ENCODE measurements at regions not wholly inside any gene's neighbourhood (a gene's known extent, or its start where the extent isn't known, plus 50 kb on each side); places are given as distances from the start of the nearest gene placed in this dataset.

DNA sequence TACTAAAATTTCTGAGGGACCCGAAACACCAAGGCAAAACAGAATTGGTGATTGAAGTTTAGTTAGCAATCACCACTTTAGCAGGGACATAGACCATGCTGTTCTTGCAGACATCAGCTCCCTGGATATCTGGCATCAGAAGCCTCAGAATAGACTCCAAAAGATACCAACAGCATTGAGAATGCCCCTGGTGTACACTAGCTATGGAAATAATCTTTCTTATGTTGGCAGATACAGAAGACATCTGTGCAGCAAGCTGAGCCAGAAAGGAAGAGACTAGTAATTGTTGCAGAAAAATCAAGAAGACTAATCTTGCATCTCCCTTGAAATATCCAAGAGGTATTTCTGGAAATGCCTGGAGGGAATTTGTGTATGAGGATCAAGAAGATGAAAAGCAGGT lies 521.6 kb downstream of the TRHDE start:
- TF ChIP-seq POLR2A (IDR thresholded peaks at IDR 0.05), result no peak
- TF ChIP-seq, protein P1, sequence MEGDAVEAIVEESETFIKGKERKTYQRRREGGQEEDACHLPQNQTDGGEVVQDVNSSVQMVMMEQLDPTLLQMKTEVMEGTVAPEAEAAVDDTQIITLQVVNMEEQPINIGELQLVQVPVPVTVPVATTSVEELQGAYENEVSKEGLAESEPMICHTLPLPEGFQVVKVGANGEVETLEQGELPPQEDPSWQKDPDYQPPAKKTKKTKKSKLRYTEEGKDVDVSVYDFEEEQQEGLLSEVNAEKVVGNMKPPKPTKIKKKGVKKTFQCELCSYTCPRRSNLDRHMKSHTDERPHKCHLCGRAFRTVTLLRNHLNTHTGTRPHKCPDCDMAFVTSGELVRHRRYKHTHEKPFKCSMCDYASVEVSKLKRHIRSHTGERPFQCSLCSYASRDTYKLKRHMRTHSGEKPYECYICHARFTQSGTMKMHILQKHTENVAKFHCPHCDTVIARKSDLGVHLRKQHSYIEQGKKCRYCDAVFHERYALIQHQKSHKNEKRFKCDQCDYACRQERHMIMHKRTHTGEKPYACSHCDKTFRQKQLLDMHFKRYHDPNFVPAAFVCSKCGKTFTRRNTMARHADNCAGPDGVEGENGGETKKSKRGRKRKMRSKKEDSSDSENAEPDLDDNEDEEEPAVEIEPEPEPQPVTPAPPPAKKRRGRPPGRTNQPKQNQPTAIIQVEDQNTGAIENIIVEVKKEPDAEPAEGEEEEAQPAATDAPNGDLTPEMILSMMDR (IDR thresholded peaks at IDR 0.05), result no peak
- H3K36me3 ChIP-seq (ENCODE audit: low read depth, missing control alignments), result no peaks in the 10 kb centered on the region
- H3K4me3 ChIP-seq, result no peak overlapping the region
- DNase-seq, result no peak
- intact Hi-C loops (cut with DNase I; ENCODE audit: low total_unique reads), result no loop called here
- H3K9me3 ChIP-seq, result no peaks in the 10 kb centered on the region
- no peaks in the 10 kb centered on the region for H3K4me1 ChIP-seq
- H3K27ac ChIP-seq, result no peak overlapping the region
- WGBS, 2 donors, result 83 to 97% methylated on average over 1 of the region's 1 CpG
- no peaks in the 10 kb centered on the region for H3K27me3 ChIP-seq

GRCh38 chr12:72815421-72815820 lies 543.3 kb downstream of the TRHDE start:
- H3K27ac ChIP-seq, result no peak overlapping the region
- no peak for DNase-seq
- no peak overlapping the region for H3K4me3 ChIP-seq
- no peaks in the 10 kb centered on the region for H3K9me3 ChIP-seq
- intact Hi-C loops (cut with DNase I; ENCODE audit: low total_unique reads), result no loop called here
- no peak for TF ChIP-seq POLR2A (IDR thresholded peaks at IDR 0.05)
- TF ChIP-seq, protein P1 (IDR thresholded peaks at IDR 0.05), result no peak
- H3K27me3 ChIP-seq, result no peaks in the 10 kb centered on the region
- no peaks in the 10 kb centered on the region for H3K36me3 ChIP-seq (ENCODE audit: low read depth, missing control alignments)
- H3K4me1 ChIP-seq, result no peaks in the 10 kb centered on the region

DNA sequence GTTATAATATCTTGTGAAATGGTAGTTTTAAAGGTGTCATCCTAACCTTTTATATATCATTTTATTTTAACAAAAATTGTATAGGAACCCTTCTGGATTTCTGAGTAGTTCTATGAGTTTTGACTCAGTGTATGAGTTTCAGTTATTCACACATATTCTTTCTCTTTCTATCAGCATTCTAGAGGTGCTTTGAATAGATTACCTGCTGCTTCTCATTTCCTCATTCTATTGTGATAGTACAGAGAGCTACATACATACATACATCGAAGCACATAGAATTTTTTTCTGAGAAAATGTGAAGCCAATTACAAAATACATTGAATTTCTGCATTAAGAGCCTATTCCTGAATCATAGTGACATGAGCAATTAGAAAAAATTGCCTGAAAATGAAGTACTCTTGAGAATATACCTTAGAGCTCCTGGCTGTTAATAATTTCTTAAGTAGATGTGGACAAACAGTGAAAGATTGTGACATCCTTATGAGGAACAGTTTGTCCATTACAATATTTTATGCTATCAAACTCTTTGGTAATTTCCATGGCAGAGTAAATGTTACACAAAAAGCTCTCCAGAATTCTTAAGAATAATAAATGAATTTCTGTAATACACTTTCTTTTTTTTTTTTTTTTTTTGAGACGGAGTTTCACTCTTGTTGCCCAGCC lies 556.6 kb downstream of the TRHDE start:
- intact Hi-C loops (cut with DNase I; ENCODE audit: low total_unique reads), result no loop called here
- no peak for DNase-seq
- no peak for TF ChIP-seq POLR2A (IDR thresholded peaks at IDR 0.05)
- TF ChIP-seq, protein P1 (IDR thresholded peaks at IDR 0.05), result no peak
- Histone ChIP-seq H3K9me3 (no peaks in the 10 kb centered on the region), H3K36me3 (ENCODE audit: low read depth, missing control alignments) (no peaks in the 10 kb centered on the region), H3K4me1 (no peaks in the 10 kb centered on the region), H3K4me3 (no peak overlapping the region), H3K27me3 (no peaks in the 10 kb centered on the region), H3K27ac (no peak overlapping the region)
- 89 to 91% methylated on average over 2 of the region's 2 CpGs for WGBS, 2 donors

GRCh38 chr12:72829838-72830237 lies 557.7 kb downstream of the TRHDE start:
- H3K4me3 ChIP-seq, result no peak overlapping the region
- no peaks in the 10 kb centered on the region for H3K4me1 ChIP-seq
- intact Hi-C loops (cut with DNase I; ENCODE audit: low total_unique reads), result no loop called here
- no peak for DNase-seq
- no peak for TF ChIP-seq POLR2A (IDR thresholded peaks at IDR 0.05)
- TF ChIP-seq, protein P1 (IDR thresholded peaks at IDR 0.05), result no peak
- H3K27me3 ChIP-seq, result no peaks in the 10 kb centered on the region
- no peak overlapping the region for H3K27ac ChIP-seq
- H3K36me3 ChIP-seq (ENCODE audit: low read depth, missing control alignments), result no peaks in the 10 kb centered on the region
- H3K9me3 ChIP-seq, result no peaks in the 10 kb centered on the region
- WGBS, 2 donors, result 96 to 98% methylated on average over 1 of the region's 1 CpG

- peak; percentile 19 for DNase-seq
- Histone ChIP-seq H3K9me3 (no peaks in the 10 kb centered on the region), H3K4me3 (no peak overlapping the region), H3K36me3 (ENCODE audit: low read depth, missing control alignments) (no peaks in the 10 kb centered on the region), H3K4me1 (no peaks in the 10 kb centered on the region), H3K27ac (no peak overlapping the region), H3K27me3 (no peaks in the 10 kb centered on the region)
- no peak for TF ChIP-seq POLR2A (IDR thresholded peaks at IDR 0.05)
- TF ChIP-seq, protein P1 (IDR thresholded peaks at IDR 0.05), result no peak
- WGBS, 2 donors, result 63 to 75% methylated on average over 4 of the region's 4 CpGs
- intact Hi-C loops (cut with DNase I; ENCODE audit: low total_unique reads), result no loop called here
Measured at GRCh38 chr12:72832024-72832423, 559.9 kb downstream of the TRHDE start.

Data from testis (tissue), 2 donors.